Inferior parietal cortex (tissue), 1 donor: ENCODE measurements at regions not wholly inside any gene's neighbourhood (a gene's known extent, or its start where the extent isn't known, plus 50 kb on each side); places are given as distances from the start of the nearest gene placed in this dataset.
"Not testable (repeated sequence)": the region's sequence is repeated elsewhere in the genome, so short reads cannot be mapped to it uniquely, and the experiment has no call there.

Experiments
- DNase-seq: peaks from one replicate; pipeline ENCODE4 v3.0.0-alpha.2; 2016; ENCODE audit errors: extremely low spot score

- DNase-seq, result no peak
These were observed 117.2 kb upstream of the ATP2B1 start for GRCh38 chr12:89825591-89826449.

- no peak for DNase-seq
These were observed 116.2 kb upstream of the ATP2B1 start for GRCh38 chr12:89824822-89825221.

- DNase-seq, result not testable (repeated sequence)
These were observed 114.4 kb upstream of the ATP2B1 start for GRCh38 chr12:89822992-89823391.

GRCh38 chr12:89821896-89822295, 113.3 kb upstream of the ATP2B1 start:
- DNase-seq, result no peak

GRCh38 chr12:89817501-89818226, 109.0 kb upstream of the ATP2B1 start:
- DNase-seq, result no peak

GRCh38 chr12:89815225-89815624, 106.6 kb upstream of the ATP2B1 start:
- no peak for DNase-seq

- DNase-seq, result no peak
These were observed 94.8 kb upstream of the ATP2B1 start for GRCh38 chr12:89803412-89803811.

- no peak for DNase-seq
These were observed 92.6 kb upstream of the ATP2B1 start for GRCh38 chr12:89801284-89801683.

- DNase-seq, result no peak
These were observed 91.8 kb upstream of the ATP2B1 start for GRCh38 chr12:89800435-89800834.

- DNase-seq, result no peak
These were observed 90.7 kb upstream of the ATP2B1 start for GRCh38 chr12:89799316-89799715.

- DNase-seq, result no peak
These were observed 88.8 kb upstream of the ATP2B1 start for GRCh38 chr12:89797436-89797835.

- no peak for DNase-seq
These were observed 88.3 kb upstream of the ATP2B1 start for GRCh38 chr12:89796798-89797382.

GRCh38 chr12:89793946-89794345, 85.3 kb upstream of the ATP2B1 start:
- DNase-seq, result no peak

- no peak for DNase-seq
These were observed 82.6 kb upstream of the ATP2B1 start for GRCh38 chr12:89791286-89791685.

- no peak for DNase-seq
These were observed 81.2 kb upstream of the ATP2B1 start for GRCh38 chr12:89789862-89790261.

- DNase-seq, result no peak
These were observed 79.1 kb upstream of the ATP2B1 start for GRCh38 chr12:89787763-89788162.

GRCh38 chr12:89786177-89786810, 77.7 kb upstream of the ATP2B1 start:
- DNase-seq, result no peak

- peak; percentile 26 for DNase-seq
These were observed 74.9 kb upstream of the ATP2B1 start for GRCh38 chr12:89783359-89784060.

- no peak for DNase-seq
These were observed 74.2 kb upstream of the ATP2B1 start for GRCh38 chr12:89782807-89783206.

GRCh38 chr12:89781946-89782550, 73.4 kb upstream of the ATP2B1 start:
- no peak for DNase-seq

GRCh38 chr12:89781156-89781555, 72.5 kb upstream of the ATP2B1 start:
- DNase-seq, result no peak
